Fibroblast of lung (primary cell): ENCODE measurements at regions not wholly inside any gene's neighbourhood (a gene's known extent, or its start where the extent isn't known, plus 50 kb on each side); places are given as distances from the start of the nearest gene placed in this dataset.

Source experiments
- EZH2 ChIP-seq: IDR thresholded peaks from 2 replicates; pipeline ENCODE4 v1.5.1; 2012; ENCODE audit warnings: low read length, control low read depth, mild to moderate bottlenecking; ENCODE audit errors: missing control alignments
- TF ChIP-seq, protein P1 (sequence below), 2 donors: IDR thresholded peaks in 1 of 2; conservative IDR thresholded peaks in 1 of 2; 1 replicate in 1 of 2; 2 replicates in 1 of 2; pipeline ENCODE4 v1.5.1; 2011 to 2012; ENCODE audit warnings: low read length in 2 of 2, control low read depth in 1 of 2, inconsistent platforms in 1 of 2, low read depth in 1 of 2, mild to moderate bottlenecking in 1 of 2

DNA sequence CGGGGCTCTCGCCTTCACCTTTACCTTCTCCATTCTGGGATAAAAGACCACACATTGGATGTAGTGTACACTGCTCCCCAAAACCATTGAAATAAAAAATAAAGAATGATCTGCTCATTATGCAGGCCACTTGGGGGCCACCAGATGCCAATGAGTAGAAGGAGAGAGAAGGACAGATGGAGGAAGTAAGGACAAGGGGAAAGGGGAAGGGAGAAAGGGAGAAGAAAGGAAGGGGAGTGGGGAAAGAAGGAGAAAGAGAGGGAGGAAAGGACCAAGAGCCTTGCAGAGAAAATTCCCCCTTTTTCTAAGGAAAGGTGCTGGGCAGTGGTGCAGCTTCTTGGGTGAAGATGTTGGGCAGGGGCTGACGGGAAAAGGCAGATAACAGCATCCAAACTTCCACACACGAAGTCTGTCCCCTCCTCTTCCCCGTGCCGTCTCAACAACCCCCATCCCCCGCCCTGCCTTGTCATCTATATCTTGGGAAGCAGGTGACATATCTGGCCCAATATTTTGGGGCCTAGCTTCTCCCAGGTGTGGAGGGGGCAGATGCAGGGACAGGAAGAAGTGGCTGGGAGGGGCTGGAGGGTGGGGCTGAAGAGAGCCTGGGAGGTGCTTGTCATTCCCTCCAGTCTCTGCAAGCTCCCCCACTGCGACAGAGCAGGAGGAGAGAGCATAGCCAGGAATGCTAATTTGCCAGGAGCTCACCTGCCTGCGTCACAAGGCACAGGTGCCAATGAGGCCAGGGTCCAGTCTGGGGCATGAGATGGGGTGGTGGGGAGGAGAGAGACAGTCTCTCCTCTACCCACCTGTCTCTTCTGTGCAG, 107.5 kb downstream of the SINHCAF start:
- TF ChIP-seq, protein P1, sequence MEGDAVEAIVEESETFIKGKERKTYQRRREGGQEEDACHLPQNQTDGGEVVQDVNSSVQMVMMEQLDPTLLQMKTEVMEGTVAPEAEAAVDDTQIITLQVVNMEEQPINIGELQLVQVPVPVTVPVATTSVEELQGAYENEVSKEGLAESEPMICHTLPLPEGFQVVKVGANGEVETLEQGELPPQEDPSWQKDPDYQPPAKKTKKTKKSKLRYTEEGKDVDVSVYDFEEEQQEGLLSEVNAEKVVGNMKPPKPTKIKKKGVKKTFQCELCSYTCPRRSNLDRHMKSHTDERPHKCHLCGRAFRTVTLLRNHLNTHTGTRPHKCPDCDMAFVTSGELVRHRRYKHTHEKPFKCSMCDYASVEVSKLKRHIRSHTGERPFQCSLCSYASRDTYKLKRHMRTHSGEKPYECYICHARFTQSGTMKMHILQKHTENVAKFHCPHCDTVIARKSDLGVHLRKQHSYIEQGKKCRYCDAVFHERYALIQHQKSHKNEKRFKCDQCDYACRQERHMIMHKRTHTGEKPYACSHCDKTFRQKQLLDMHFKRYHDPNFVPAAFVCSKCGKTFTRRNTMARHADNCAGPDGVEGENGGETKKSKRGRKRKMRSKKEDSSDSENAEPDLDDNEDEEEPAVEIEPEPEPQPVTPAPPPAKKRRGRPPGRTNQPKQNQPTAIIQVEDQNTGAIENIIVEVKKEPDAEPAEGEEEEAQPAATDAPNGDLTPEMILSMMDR (conservative IDR thresholded peaks at IDR 0.05 in 1 of 2, IDR thresholded peaks at IDR 0.05 in 1 of 2; ENCODE audit: low read depth in 1 of 2, low read length in 2 of 2), result no peak
- no peak for TF ChIP-seq EZH2
